Activated CD8-positive, alpha-beta memory T cell treated with anti-CD3 and anti-CD28 coated beads, Interleukin-2, amount 50 U/mL, for 24 hours (primary cell): ENCODE measurements at regions not wholly inside any gene's neighbourhood (a gene's known extent, or its start where the extent isn't known, plus 50 kb on each side); places are given as distances from the start of the nearest gene placed in this dataset.

ENCODE experiments used
- DNase-seq: peaks from one replicate; pipeline ENCODE4 v3.0.0-alpha.2; 2020; ENCODE audit errors: extremely low read depth

DNA sequence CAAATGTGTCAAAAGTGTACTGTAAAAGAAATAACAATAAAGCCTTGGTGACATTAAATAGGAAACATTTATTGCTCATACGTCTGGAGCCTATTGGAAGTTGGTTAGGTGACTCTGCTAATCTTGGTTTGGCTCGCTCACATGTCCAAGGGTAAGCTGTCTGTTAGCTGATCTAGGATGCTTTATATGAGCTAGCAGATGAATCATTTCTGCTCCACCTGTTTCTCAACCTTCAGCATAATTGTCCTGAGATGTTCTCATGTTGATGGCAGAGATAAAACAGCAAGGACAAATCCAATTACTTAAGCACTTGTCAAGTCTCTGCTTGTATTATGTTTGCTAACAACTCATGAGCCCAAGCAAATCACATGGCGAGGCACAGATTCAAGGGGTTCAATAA is 56.0 kb upstream of the CD53 start:
- no peak for DNase-seq

DNA sequence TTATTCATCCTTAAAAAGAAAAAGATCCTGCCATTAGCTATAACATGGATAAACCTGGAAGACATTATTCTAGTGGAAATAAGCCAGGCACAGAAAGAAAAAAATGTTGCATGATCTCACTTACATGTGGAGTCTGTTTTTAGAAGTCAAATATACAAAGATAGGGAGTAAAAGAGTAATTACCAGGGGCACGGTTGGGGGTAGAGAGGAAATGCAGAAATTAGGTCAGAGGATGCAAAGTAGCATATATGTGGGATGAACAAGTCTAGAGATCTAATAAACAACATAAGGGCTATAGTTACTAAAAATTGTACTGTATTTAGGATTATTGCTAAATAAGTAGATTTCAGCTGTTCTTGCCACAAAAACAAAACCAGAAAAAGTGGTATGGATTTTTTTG is 61.4 kb upstream of the CD53 start:
- no peak for DNase-seq

DNA sequence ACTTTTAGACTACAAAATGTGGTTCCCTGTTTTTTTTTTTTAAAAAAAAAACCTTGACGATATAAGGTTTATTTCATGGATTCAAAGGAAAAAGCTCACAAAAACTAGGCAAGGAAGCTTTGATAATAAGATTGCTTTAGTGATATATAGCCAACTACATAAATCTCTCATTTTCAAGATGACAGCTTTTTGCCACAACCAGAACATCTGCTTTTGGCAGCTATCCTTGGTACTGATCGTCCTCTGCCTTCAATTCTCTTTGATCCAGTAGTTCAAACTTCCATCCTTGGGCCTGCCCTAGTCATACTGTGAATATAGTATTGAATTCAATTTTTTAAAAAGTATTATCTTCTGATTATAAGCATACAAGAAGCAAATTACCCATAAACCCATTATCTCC is 72.9 kb upstream of the CD53 start:
- no peak for DNase-seq

DNA sequence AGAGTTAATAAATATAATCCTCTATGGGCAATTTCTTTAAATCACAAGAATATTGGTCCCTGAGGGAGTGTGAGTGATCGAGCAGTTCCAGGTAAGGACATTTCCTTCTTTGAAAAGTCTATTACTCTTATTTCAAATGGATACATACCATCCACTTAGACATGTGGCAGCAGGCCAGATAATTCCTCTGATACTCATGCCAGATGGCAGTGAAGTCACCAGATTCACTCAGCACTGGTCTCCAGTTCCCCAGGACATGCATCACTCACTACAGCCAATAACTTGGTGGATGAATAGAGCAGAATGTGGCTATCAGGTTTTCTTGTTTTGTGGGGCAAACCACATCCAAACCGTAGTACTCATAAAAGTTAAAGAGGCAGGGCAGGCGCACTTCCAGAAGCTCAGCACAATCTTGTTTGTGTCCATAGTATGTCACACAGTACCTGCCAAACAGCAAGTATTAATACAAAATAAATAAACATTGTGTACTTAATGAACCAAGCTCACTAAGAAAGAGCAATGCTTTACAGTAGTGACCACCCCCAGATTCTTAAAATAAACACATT is 74.2 kb upstream of the CD53 start:
- no peak for DNase-seq

DNA sequence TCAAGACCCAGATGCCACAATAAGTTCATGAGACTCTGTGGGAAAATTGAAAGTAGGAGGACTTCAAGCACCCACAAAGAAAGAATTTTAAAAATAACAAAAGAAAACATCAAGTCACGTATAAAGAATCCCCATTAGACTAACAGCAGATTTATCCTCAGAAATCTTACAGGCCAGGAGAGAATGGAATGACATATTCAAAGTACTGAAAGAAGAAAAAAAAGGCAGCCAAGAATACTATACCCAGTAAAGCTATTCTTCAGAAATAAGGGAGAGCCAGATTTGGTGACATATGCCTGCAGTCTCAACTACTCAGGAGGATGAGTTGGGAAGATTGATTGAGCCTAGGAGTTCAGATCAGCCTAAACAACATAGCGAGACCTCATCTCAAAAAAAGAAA is 84.3 kb upstream of the CD53 start:
- DNase-seq: no peak

DNA sequence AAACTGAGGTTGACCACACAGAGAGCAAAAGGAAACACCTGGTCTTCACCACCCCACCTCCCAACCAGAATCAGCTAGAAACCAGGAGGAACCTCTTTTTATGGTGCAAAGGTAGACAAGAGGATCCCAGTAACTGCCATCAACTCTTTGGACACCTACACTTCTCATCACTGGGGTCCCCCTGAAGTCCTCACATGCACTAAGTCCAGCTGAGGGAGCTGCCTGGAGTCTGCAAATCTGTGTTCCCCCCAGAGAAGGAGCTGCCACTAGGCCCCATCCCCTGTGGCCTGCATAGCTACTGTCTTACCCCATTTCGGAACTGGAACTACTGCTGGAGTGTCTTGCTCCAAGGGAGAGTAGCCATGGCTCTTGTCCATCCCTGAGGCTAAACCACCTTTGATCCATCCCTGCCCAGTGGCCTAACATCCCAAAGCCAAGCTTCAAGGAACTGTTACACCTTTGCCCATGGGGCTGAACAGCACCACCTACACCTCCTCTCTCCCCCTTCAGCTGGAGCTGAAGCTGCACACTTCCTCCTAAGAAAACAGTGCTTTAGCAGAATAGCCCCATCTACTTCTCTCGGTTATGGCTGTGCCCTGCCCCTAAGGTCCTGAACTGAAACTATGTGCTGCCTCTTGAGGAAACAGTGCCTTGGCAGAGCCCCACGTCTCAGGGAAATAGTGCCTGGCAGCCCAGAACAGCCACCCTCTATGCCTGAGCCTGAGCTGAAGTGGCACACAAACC is 85.4 kb upstream of the CD53 start:
- peak; percentile 9 for DNase-seq

DNA sequence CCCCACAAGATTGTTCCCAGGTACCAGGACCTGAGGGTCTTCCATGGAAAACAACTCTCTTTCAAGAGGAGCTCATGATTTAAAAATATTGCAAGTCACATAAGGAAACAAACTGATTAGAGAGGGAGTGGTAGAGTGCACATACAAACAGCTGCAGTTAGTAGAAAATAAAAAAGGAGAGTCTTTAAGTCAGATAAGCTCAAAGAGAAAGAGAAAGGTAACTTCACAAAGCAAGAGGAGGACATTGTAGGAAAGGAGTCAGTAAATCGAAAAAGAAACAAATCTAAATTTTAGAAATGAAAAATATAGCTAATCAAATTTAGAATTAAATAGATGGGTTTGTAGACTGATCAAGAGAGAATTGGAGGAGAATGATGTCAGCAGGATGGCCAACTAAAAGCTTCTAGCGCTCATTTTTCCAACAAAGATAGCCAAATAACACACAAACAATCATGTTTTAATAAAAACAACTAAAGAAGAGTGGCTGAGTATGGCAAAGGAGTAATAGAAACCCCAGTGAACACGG is 86.1 kb upstream of the CD53 start:
- no peak for DNase-seq

DNA sequence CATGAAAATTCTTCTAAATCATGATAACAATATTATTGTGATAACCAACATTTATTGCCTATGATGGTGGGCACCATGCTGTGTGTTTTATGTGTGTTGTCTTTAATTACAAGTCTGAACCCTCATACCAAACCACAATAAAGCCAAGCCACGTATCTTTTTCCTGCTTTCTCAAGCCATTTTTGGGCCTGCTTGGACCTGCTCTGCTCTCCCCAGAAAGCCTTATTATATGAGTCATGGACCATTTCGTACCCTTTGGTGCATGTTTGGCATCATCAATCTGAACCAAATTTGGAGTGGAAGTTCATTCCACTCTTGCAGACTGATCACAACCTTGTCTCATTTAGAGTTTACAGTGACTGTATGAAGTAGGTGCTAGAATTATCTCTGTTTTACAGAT is 87.3 kb upstream of the CD53 start:
- no peak for DNase-seq

DNA sequence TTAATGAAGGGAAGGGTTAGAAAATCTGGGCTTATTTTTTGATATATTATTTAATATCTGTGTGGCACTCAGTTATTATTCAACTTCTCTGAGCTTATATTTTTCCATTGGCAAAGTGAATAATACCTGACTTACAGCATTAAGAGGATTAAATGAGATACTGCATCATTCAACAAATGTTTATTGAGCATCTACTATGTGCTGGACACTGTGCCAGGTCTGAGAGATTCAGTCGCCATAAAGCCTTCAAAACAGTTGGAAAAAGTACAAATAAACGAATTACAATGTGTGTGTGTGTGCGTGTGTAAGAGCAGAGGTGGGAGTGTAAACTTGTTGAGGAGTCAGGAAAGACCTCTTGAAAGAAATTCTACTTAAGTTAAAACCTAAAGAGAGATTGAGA is 87.9 kb upstream of the CD53 start:
- DNase-seq: no peak

DNA sequence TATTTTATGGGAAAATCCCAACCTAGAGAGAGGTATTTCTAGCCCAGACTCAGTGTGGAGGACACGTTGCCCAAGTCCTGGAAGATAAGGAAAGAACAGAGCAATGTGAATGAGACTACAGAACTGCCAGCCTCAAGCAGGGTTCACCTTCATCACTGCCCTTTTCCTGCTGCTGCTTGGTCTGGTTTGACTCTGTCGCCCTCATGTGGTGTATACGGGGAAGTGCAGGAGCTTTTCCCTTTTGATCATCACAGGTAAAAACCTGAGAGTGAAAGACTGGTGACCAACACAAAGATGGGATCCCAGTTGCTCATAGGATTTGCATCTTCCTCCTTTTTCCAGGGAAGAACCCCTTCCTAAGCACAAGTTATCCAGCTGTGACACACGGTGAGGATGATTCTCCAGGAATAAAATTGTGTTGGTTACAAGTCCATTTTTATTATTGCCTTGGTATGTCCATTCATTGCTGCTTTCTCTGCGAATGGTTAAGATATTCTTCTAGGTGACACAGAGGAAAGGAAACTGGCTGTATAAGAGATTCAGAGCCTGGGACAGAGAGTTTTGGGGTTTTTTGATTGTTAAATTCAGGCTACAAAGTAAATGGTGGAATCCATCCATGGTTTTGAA is 89.5 kb upstream of the CD53 start:
- peak; percentile 12 for DNase-seq

DNA sequence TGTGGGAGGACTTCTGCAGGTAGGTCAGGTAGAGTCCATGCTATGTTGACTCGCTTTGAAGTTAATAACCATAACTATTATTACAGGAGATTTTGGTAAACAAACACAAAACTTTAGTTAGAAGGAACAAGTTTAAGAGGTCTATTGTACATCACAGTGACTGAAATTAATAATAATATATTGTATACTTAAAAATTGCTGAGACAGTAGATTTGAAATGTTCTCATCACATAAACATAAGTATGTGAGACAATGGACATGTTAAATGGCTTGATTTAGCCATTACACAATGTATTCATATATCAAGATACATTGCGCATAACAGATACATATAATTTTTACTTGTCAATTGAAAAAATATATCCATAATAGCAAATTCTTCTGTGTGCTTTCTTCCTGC is 91.4 kb upstream of the CD53 start:
- DNase-seq: no peak

- DNase-seq: peak; percentile 53
These were observed 92.1 kb upstream of the CD53 start for GRCh38 chr1:110780600-110781484.

DNA sequence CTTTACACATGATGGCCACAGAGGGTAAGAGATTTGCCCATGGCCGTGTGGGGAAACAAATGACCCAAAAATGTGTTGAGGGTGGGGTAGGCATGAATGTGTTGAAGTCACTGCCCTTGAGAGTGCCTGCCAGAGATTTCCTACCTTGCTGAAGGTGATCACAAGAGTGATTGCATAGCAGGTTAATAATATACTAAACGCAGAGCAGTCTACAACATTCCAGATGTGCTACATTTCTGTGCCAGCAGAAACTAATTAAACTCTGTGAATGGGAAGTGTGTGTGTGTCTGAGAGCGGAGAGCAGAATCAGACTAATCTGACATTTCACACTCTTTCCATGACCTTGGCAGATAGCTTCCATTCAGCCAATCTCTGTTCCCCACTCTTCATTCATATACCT is 93.3 kb upstream of the CD53 start:
- DNase-seq: no peak

- no peak for DNase-seq
These were observed 94.1 kb upstream of the CD53 start for GRCh38 chr1:110778821-110779220.

GRCh38 chr1:110777228-110777627 is 95.7 kb upstream of the CD53 start:
- DNase-seq: no peak

GRCh38 chr1:110774398-110774797 is 98.5 kb upstream of the CD53 start:
- no peak for DNase-seq

GRCh38 chr1:110773813-110774212 is 99.1 kb upstream of the KCNA3 start:
- no peak for DNase-seq

- DNase-seq: no peak
These were observed 96.7 kb upstream of the KCNA3 start for GRCh38 chr1:110771245-110772022.

- no peak for DNase-seq
These were observed 96.1 kb upstream of the KCNA3 start for GRCh38 chr1:110770832-110771231.

- DNase-seq: no peak
These were observed 93.9 kb upstream of the KCNA3 start for GRCh38 chr1:110768605-110769004.

DNA sequence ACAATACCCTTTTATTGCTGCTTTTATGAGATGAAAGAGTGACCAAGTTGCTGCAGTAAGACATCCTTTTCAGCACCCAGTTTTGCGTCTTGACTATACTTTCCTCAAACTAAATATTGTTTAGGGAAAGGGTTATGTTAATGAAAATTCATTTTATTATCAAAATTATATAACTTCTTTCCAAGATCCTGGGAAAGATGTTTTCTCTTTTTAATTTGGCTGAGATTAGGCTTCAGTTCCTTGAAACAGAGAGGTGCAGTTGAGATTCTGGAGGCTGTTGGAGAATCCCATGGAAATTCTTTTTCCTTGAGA is 91.6 kb upstream of the KCNA3 start:
- DNase-seq: no peak
